Neural progenitor cell (in vitro differentiated cells): ENCODE measurements at regions not wholly inside any gene's neighbourhood (a gene's known extent, or its start where the extent isn't known, plus 50 kb on each side); places are given as distances from the start of the nearest gene placed in this dataset.

Experiments used
- DNase-seq: peaks from one replicate; pipeline ENCODE4 v3.0.0-alpha.2; 2016; ENCODE audit warnings: low spot score
- H2AFZ ChIP-seq: fragments of 200-600 bp; sonication (generic); replicated peaks from 2 replicates; pipeline ENCODE4 v1.6.1; 2016; ENCODE audit warnings: antibody characterized with exemption
- H3F3A ChIP-seq: fragments of 200-600 bp; sonication (generic); 2 replicates; pipeline ENCODE4 v1.6.1; 2016; ENCODE audit warnings: antibody characterized with exemption, low read depth
- H3K27ac ChIP-seq: fragments of 200-600 bp; sonication (generic); 2 replicates; pipeline ENCODE4 v1.5.1; 2016; ENCODE audit warnings: mild to moderate bottlenecking
- H3K27me3 ChIP-seq: fragments of 200-600 bp; sonication (generic); 2 replicates; pipeline ENCODE4 v1.6.1; 2016; ENCODE audit warnings: mild to moderate bottlenecking, moderate library complexity
- H3K36me3 ChIP-seq: fragments of 200-600 bp; sonication (generic); 2 replicates; pipeline ENCODE4 v1.5.1; 2016
- H3K4me1 ChIP-seq: fragments of 200-600 bp; sonication (generic); 2 replicates; pipeline ENCODE4 v1.6.1; 2016; ENCODE audit warnings: mixed run types
- H3K4me2 ChIP-seq: fragments of 200-600 bp; sonication (generic); 2 replicates; pipeline ENCODE4 v1.6.1; 2016
- H3K4me3 ChIP-seq: fragments of 200-600 bp; sonication (generic); 2 replicates; pipeline ENCODE4 v1.5.1; 2016
- H3K79me2 ChIP-seq: fragments of 200-600 bp; sonication (generic); 2 replicates; pipeline ENCODE4 v1.6.1; 2016; ENCODE audit warnings: low read depth
- H3K9ac ChIP-seq: fragments of 200-600 bp; sonication (generic); 2 replicates; pipeline ENCODE4 v1.6.1; 2016
- H3K9me3 ChIP-seq: fragments of 200-600 bp; sonication (generic); 2 replicates; pipeline ENCODE4 v1.5.1; 2016; ENCODE audit warnings: low read depth
- H4K20me1 ChIP-seq: fragments of 200-600 bp; sonication (generic); 2 replicates; pipeline ENCODE4 v1.6.1; 2016; ENCODE audit warnings: low read depth
- H3K27ac Mint-ChIP-seq: 3 replicates; pipeline ENCODE4 v1.8.0; 2021; ENCODE audit warnings: mixed read lengths
- H3K27me3 Mint-ChIP-seq: 2 replicates; pipeline ENCODE4 v1.8.0; 2022; ENCODE audit warnings: low read depth, mild to moderate bottlenecking, inconsistent platforms, moderate library complexity, mixed read lengths; ENCODE audit not compliant: insufficient read depth
- H3K36me3 Mint-ChIP-seq: 3 replicates; pipeline ENCODE4 v1.8.0; 2021; ENCODE audit warnings: mixed read lengths
- H3K4me1 Mint-ChIP-seq: 3 replicates; pipeline ENCODE4 v1.8.0; 2021; ENCODE audit warnings: mixed read lengths
- H3K4me3 Mint-ChIP-seq: 3 replicates; pipeline ENCODE4 v1.8.0; 2021; ENCODE audit warnings: mild to moderate bottlenecking, moderate library complexity, mixed read lengths
- H3K9me3 Mint-ChIP-seq: 3 replicates; pipeline ENCODE4 v1.8.0; 2020; ENCODE audit warnings: mixed read lengths
- CTCF ChIP-seq: fragments of 200-600 bp; sonication (generic); IDR thresholded peaks from 2 replicates; pipeline ENCODE4 v1.5.1; 2017; ENCODE audit warnings: antibody characterized with exemption, mild to moderate bottlenecking
- EZH2 ChIP-seq: fragments of 200-600 bp; sonication (generic); IDR thresholded peaks from 2 replicates; pipeline ENCODE4 v1.6.1; 2017; ENCODE audit warnings: antibody characterized with exemption, mild to moderate bottlenecking, moderate library complexity
- EZH2phosphoT487 ChIP-seq: fragments of 200-600 bp; sonication (generic); IDR thresholded peaks from 2 replicates; pipeline ENCODE4 v1.6.1; 2017; ENCODE audit warnings: antibody characterized with exemption

- Mint-ChIP-seq H3K27me3 (no peaks in the 10 kb centered on the region), H3K4me3 (no peak overlapping the region), H3K27ac (no peak overlapping the region), H3K9me3 (peaks cover 4% of the 10 kb centered on the region), H3K36me3 (no peaks in the 10 kb centered on the region), H3K4me1 (peaks cover 19% of the 10 kb centered on the region)
- Histone ChIP-seq H3K4me3 (no peak overlapping the region), H3K9ac (no peak overlapping the region), H3K4me1 (peaks cover 48% of the 10 kb centered on the region), H3K4me2 (no peak overlapping the region), H3K27ac (no peak overlapping the region), H3K9me3 (no peaks in the 10 kb centered on the region), H3K79me2 (no peaks in the 10 kb centered on the region), H3K36me3 (no peaks in the 10 kb centered on the region), H3K27me3 (no peaks in the 10 kb centered on the region), H2AFZ (no peak overlapping the region), H3F3A (peaks cover 25% of the 10 kb centered on the region), H4K20me1 (no peaks in the 10 kb centered on the region)
- no peak for DNase-seq
- TF ChIP-seq CTCF (no peak), EZH2phosphoT487 (no peak), EZH2 (no peak)
Observed at GRCh38 chr6:14595751-14596150, 478.2 kb downstream of the CD83 start.

GRCh38 chr6:14596410-14596809 is 478.8 kb downstream of the CD83 start:
- H3K9me3 Mint-ChIP-seq = peaks cover 4% of the 10 kb centered on the region
- H3K79me2 ChIP-seq = no peaks in the 10 kb centered on the region
- H3F3A ChIP-seq = peaks cover 25% of the 10 kb centered on the region
- H3K27me3 ChIP-seq = no peaks in the 10 kb centered on the region
- H3K36me3 ChIP-seq = no peaks in the 10 kb centered on the region
- H3K4me1 Mint-ChIP-seq = peaks cover 19% of the 10 kb centered on the region
- no peaks in the 10 kb centered on the region for H3K9me3 ChIP-seq
- H3K4me3 ChIP-seq = no peak overlapping the region
- no peak overlapping the region for H3K9ac ChIP-seq
- H3K27me3 Mint-ChIP-seq = no peaks in the 10 kb centered on the region
- H4K20me1 ChIP-seq = no peaks in the 10 kb centered on the region
- H3K4me1 ChIP-seq = peaks cover 48% of the 10 kb centered on the region
- no peaks in the 10 kb centered on the region for H3K36me3 Mint-ChIP-seq
- H3K4me2 ChIP-seq = no peak overlapping the region
- no peak overlapping the region for H2AFZ ChIP-seq
- no peak for DNase-seq
- H3K27ac ChIP-seq = no peak overlapping the region
- no peak overlapping the region for H3K27ac Mint-ChIP-seq
- TF ChIP-seq EZH2phosphoT487 (no peak), EZH2 (no peak), CTCF (no peak)
- no peak overlapping the region for H3K4me3 Mint-ChIP-seq

DNA sequence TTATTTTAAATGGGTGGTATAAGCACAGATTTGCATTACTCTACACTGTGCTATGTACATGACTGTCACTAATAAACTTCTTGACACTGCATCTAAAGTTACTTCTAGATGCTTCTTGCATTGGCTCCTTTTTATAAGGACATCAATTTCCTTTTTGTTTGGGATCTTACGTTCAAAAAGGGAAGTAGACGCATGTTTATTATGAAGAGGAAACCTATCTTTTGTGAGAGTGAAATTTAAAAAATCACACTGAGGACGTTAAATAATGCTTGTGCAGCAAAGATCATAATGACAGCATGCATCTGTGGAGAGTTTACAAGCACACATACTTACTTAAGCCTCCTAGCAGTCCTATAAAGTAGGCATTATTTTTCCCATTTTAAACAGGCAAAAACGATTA is 479.5 kb downstream of the CD83 start:
- no peaks in the 10 kb centered on the region for H4K20me1 ChIP-seq
- H3K27ac Mint-ChIP-seq = no peak overlapping the region
- H3F3A ChIP-seq = peaks cover 25% of the 10 kb centered on the region
- H3K9me3 Mint-ChIP-seq = peaks cover 4% of the 10 kb centered on the region
- H3K27ac ChIP-seq = no peak overlapping the region
- H3K9me3 ChIP-seq = no peaks in the 10 kb centered on the region
- H3K4me1 Mint-ChIP-seq = peaks cover 19% of the 10 kb centered on the region
- TF ChIP-seq EZH2phosphoT487 (no peak), CTCF (no peak), EZH2 (no peak)
- H3K27me3 Mint-ChIP-seq = no peaks in the 10 kb centered on the region
- H3K4me3 Mint-ChIP-seq = no peak overlapping the region
- peak overlapping the region; percentile 36 for H3K4me2 ChIP-seq
- no peak overlapping the region for H3K9ac ChIP-seq
- DNase-seq = no peak
- H3K27me3 ChIP-seq = no peaks in the 10 kb centered on the region
- no peaks in the 10 kb centered on the region for H3K36me3 Mint-ChIP-seq
- H3K4me1 ChIP-seq = peaks cover 48% of the 10 kb centered on the region
- H2AFZ ChIP-seq = no peak overlapping the region
- H3K4me3 ChIP-seq = no peak overlapping the region
- no peaks in the 10 kb centered on the region for H3K79me2 ChIP-seq
- no peaks in the 10 kb centered on the region for H3K36me3 ChIP-seq
